Pancreas (tissue), 10 donors: ENCODE measurements at regions not wholly inside any gene's neighbourhood (a gene's known extent, or its start where the extent isn't known, plus 50 kb on each side); places are given as distances from the start of the nearest gene placed in this dataset.

Experiments used
- ATAC-seq, 4 donors: fragments of 200-7000 bp; cut with Tn5 transposase; one replicate each; pipeline versions ENCODE4 v1.8.0 to v1.9.1; 2020; ENCODE audit warnings: mild to moderate bottlenecking in 4 of 4, moderate library complexity in 4 of 4
- DNase-seq, 6 donors: peaks; one replicate each; pipeline ENCODE4 v3.0.0-alpha.2; 2020
- FAIRE-seq: peaks from 2 replicates; lab custom pipeline; 2012; peaks lifted over from hg19 to GRCh38; lab: Jason Lieb, UNC
- H3K27ac ChIP-seq, 4 donors: fragments of 200-600 bp; sonication (generic); 1 replicate in 3 of 4; 2 replicates in 1 of 4; pipeline versions ENCODE4 v1.5.0 to v1.8.0; 2020
- H3K27me3 ChIP-seq, 4 donors: fragments of 200-600 bp; one replicate each; pipeline ENCODE4 v1.8.0; 2021
- H3K36me3 ChIP-seq, 3 donors: fragments of 200-600 bp; sonication (generic) in 1 of 3; one replicate each; pipeline versions ENCODE4 v1.5.0 to v1.8.0; 2020 to 2021
- H3K4me1 ChIP-seq, 3 donors: fragments of 200-600 bp; one replicate each; pipeline ENCODE4 v1.8.0; 2021
- H3K4me3 ChIP-seq, 4 donors: fragments of 200-600 bp; sonication (generic) in 2 of 4; one replicate each; pipeline versions ENCODE4 v1.5.0 to v1.8.0; 2020 to 2021
- H3K9me3 ChIP-seq, 4 donors: fragments of 200-600 bp; one replicate each; pipeline ENCODE4 v1.8.0; 2021
- CTCF ChIP-seq, 4 donors: fragments of 200-600 bp; sonication (generic) in 3 of 4; IDR thresholded peaks; one replicate each; pipeline versions ENCODE4 v1.5.0 to v1.8.0; 2021; ENCODE audit warnings: antibody characterized with exemption in 4 of 4
- WGBS, 2 donors: extraction: QIAGEN DNeasy Blood & Tissue Kit; methylation state at CpG; one replicate each; pipeline ENCODE4 v1.1.7; 2013; 5-methylcytosine and 5-hydroxymethylcytosine counted together
- intact Hi-C, 3 donors: fragments of 100-400 bp; cut with DNase I; formaldehyde crosslinking; loops; one replicate each; pipeline versions ENCODE4 v1.11.1 to v1.14.2; 2022
- donor health status: healthy with polysubstance abuse.
- donor health status: DM: no; HTN: no; CAD: no; lungs with moderate emphysema.
- donor health status: DM: no; HTN: no; CAD: no.
- donor health status: control.
- donor health status: control.
- donor health status: Bipolar disorder and iron deficiency.
- donor health status: DM: yes; HTN: yes; CAD: no.
- donor health status: DM: no; HTN: no; CAD: no.
- donor health status: DM: no; HTN: no; CAD: no.
- donor health status: DM: yes; HTN: yes; CAD: no.

GRCh38 chr14:26987744-26988363 lies 390.0 kb upstream of the NOVA1 start:
- H3K27ac ChIP-seq, result no peak overlapping the region
- ATAC-seq (no peak), FAIRE-seq (no peak), DNase-seq (no peak)
- intact Hi-C loops, result loop anchor here in 1 of 3 donors (10.0 kb wide), 1 partner anchor 593 kb away; no protein-coding TSS in a partner anchor
- H3K4me3 ChIP-seq, result no peak overlapping the region
- no peaks in the 10 kb centered on the region for H3K36me3 ChIP-seq
- no peak for TF ChIP-seq CTCF (IDR thresholded peaks at IDR 0.05)
- no peaks in the 10 kb centered on the region for H3K4me1 ChIP-seq
- H3K9me3 ChIP-seq, result no peaks in the 10 kb centered on the region
- H3K27me3 ChIP-seq, result no peaks in the 10 kb centered on the region
- 56 to 57% methylated on average over 7 of the region's 7 CpGs for WGBS, 2 donors

GRCh38 chr14:26990946-26991345 lies 393.1 kb upstream of the NOVA1 start:
- DNase-seq, result no peak
- no peak for TF ChIP-seq CTCF (IDR thresholded peaks at IDR 0.05)
- ATAC-seq, result no peak
- no peak overlapping the region for H3K4me3 ChIP-seq
- intact Hi-C loops, result no loop called here
- no peak overlapping the region for H3K27ac ChIP-seq
- no peaks in the 10 kb centered on the region for H3K4me1 ChIP-seq
- FAIRE-seq, result no peak
- H3K27me3 ChIP-seq, result no peaks in the 10 kb centered on the region
- no peaks in the 10 kb centered on the region for H3K36me3 ChIP-seq
- no peaks in the 10 kb centered on the region for H3K9me3 ChIP-seq

- intact Hi-C loops, result no loop called here
- H3K27me3 ChIP-seq, result no peaks in the 10 kb centered on the region
- H3K9me3 ChIP-seq, result no peaks in the 10 kb centered on the region
- WGBS, 2 donors, result 32 to 36% methylated on average over 3 of the region's 3 CpGs
- no peaks in the 10 kb centered on the region for H3K36me3 ChIP-seq
- no peak overlapping the region for H3K27ac ChIP-seq
- FAIRE-seq (no peak), ATAC-seq (peak in 1 of 4 donors; percentile 37), DNase-seq (no peak)
- TF ChIP-seq CTCF (IDR thresholded peaks at IDR 0.05), result no peak
- no peaks in the 10 kb centered on the region for H3K4me1 ChIP-seq
- no peak overlapping the region for H3K4me3 ChIP-seq
These were observed 394.7 kb upstream of the NOVA1 start for GRCh38 chr14:26992403-26993115.

- Histone ChIP-seq H3K27me3 (no peaks in the 10 kb centered on the region), H3K9me3 (no peaks in the 10 kb centered on the region), H3K36me3 (no peaks in the 10 kb centered on the region), H3K4me3 (no peak overlapping the region), H3K27ac (no peak overlapping the region), H3K4me1 (no peaks in the 10 kb centered on the region)
- intact Hi-C loops, result no loop called here
- no peak for TF ChIP-seq CTCF (IDR thresholded peaks at IDR 0.05)
- no peak for FAIRE-seq
- no peak for ATAC-seq
- 66 to 78% methylated on average over 2 of the region's 2 CpGs for WGBS, 2 donors
- no peak for DNase-seq
These were observed 395.7 kb upstream of the NOVA1 start for GRCh38 chr14:26993556-26993955.

GRCh38 chr14:26995301-26995700 lies 397.5 kb upstream of the NOVA1 start:
- Histone ChIP-seq H3K4me1 (no peaks in the 10 kb centered on the region), H3K27me3 (no peaks in the 10 kb centered on the region), H3K36me3 (no peaks in the 10 kb centered on the region), H3K4me3 (no peak overlapping the region), H3K9me3 (no peaks in the 10 kb centered on the region), H3K27ac (no peak overlapping the region)
- TF ChIP-seq CTCF (IDR thresholded peaks at IDR 0.05), result no peak
- ATAC-seq (no peak), FAIRE-seq (no peak), DNase-seq (no peak)
- intact Hi-C loops, result no loop called here
